Cardiac fibroblast (primary cell): ENCODE measurements at regions not wholly inside any gene's neighbourhood (a gene's known extent, or its start where the extent isn't known, plus 50 kb on each side); places are given as distances from the start of the nearest gene placed in this dataset.

Source experiments
- DNase-seq, 2 donors: peaks; one replicate each; pipeline versions ENCODE4 v3.0.0 to v3.0.0-alpha.2; 2010; ENCODE audit warnings: low read depth in 2 of 2
- H3K4me3 ChIP-seq, 2 donors: replicated peaks in 1 of 2; 1 replicate in 1 of 2; 2 replicates in 1 of 2; pipeline ENCODE4 v1.5.1; 2011; ENCODE audit warnings: low read depth in 2 of 2, low read length in 2 of 2, mild to moderate bottlenecking in 2 of 2, moderate library complexity in 1 of 2
- CTCF ChIP-seq: IDR thresholded peaks from one replicate; pipeline ENCODE4 v1.5.1; 2011; ENCODE audit warnings: low read depth, mild to moderate bottlenecking, low read length, inconsistent platforms

- DNase-seq: no peak
- H3K4me3 ChIP-seq: no peak overlapping the region
- no peak for TF ChIP-seq CTCF
These were observed 610.5 kb upstream of the FANCL start for GRCh38 chr2:58851598-58851997.

GRCh38 chr2:58845011-58845410 is 603.9 kb upstream of the FANCL start:
- DNase-seq: no peak
- no peak overlapping the region for H3K4me3 ChIP-seq
- TF ChIP-seq CTCF: no peak

- TF ChIP-seq CTCF: no peak
- H3K4me3 ChIP-seq: no peak overlapping the region
- no peak for DNase-seq
These were observed 601.5 kb upstream of the FANCL start for GRCh38 chr2:58842501-58843155.

- no peak overlapping the region for H3K4me3 ChIP-seq
- peak; percentile 9 to 27 for DNase-seq
- no peak for TF ChIP-seq CTCF
These were observed 593.3 kb upstream of the FANCL start for GRCh38 chr2:58834404-58834803.

GRCh38 chr2:58826795-58827194 is 585.7 kb upstream of the FANCL start:
- no peak overlapping the region for H3K4me3 ChIP-seq
- TF ChIP-seq CTCF: no peak

GRCh38 chr2:58812771-58813344 is 571.7 kb upstream of the FANCL start:
- DNase-seq: no peak
- no peak overlapping the region for H3K4me3 ChIP-seq
- no peak for TF ChIP-seq CTCF

More at GRCh38 chr2:58826795-58827194, 585.7 kb upstream of the FANCL start:
- no peak for DNase-seq
